ENCODE measurements at regions not wholly inside any gene's neighbourhood (a gene's known extent, or its start where the extent isn't known, plus 50 kb on each side); places are given as distances from the start of the nearest gene placed in this dataset.
A peak's percentile ranks its signal among the peaks of the same experiment; 100 is the strongest.

- H3K27me3 ChIP-seq: peaks cover 35% of the 10 kb centered on the region
- H3K27ac ChIP-seq: no peak overlapping the region
- no peaks in the 10 kb centered on the region for H3K36me3 ChIP-seq (replicated peaks in 1 of 2)
- intact Hi-C loops (cut with DNase I): no loop called here
- TF ChIP-seq CTCF (IDR thresholded peaks at IDR 0.05) (no peak), POLR2A (IDR thresholded peaks at IDR 0.05) (no peak)
- H3K9me3 ChIP-seq (replicated peaks in 1 of 3): no peaks in the 10 kb centered on the region
- H3K4me1 ChIP-seq (replicated peaks in 1 of 2): no peaks in the 10 kb centered on the region
- H3K4me3 ChIP-seq: no peak overlapping the region
- no peak for DNase-seq
- WGBS, 4 donors: 27 to 40% (median 38%) methylated on average over 8 of the region's 8 CpGs
Observed at GRCh38 chr6:27092316-27092692, 155.2 kb upstream of the PRSS16 start.

- WGBS, 4 donors: 86 to 91% (median 90%) methylated on average over 3 of the region's 3 CpGs
- no peak overlapping the region for H3K4me3 ChIP-seq
- intact Hi-C loops (cut with DNase I): no loop called here
- H3K27me3 ChIP-seq: peaks cover 29% of the 10 kb centered on the region
- H3K27ac ChIP-seq: no peak overlapping the region
- H3K4me1 ChIP-seq (replicated peaks in 1 of 2): no peaks in the 10 kb centered on the region
- no peak for DNase-seq
- no peak for TF ChIP-seq POLR2A (IDR thresholded peaks at IDR 0.05)
- TF ChIP-seq CTCF (IDR thresholded peaks at IDR 0.05): no peak
- no peaks in the 10 kb centered on the region for H3K9me3 ChIP-seq (replicated peaks in 1 of 3)
- H3K36me3 ChIP-seq (replicated peaks in 1 of 2): no peaks in the 10 kb centered on the region
Observed at GRCh38 chr6:27095914-27096313, 151.6 kb upstream of the PRSS16 start.

- peak overlapping the region in 1 of 4 donors; percentile 48 for H3K4me3 ChIP-seq
- H3K27ac ChIP-seq: no peak overlapping the region
- intact Hi-C loops (cut with DNase I): no loop called here
- DNase-seq: peak in 3 of 7 donors; percentile 9 to 27 (median 23)
- H3K36me3 ChIP-seq (replicated peaks in 1 of 2): no peaks in the 10 kb centered on the region
- TF ChIP-seq POLR2A (IDR thresholded peaks at IDR 0.05) (no peak), CTCF (IDR thresholded peaks at IDR 0.05) (no peak)
- H3K9me3 ChIP-seq (replicated peaks in 1 of 3): no peaks in the 10 kb centered on the region
- WGBS, 4 donors: 1 to 4% (median 2%) methylated on average over 34 to 45 of the region's 45 CpGs
- no peaks in the 10 kb centered on the region for H3K4me1 ChIP-seq (replicated peaks in 1 of 2)
- H3K27me3 ChIP-seq: peaks cover 29% of the 10 kb centered on the region
Observed at GRCh38 chr6:27096834-27097511, 150.5 kb upstream of the PRSS16 start.

- Histone ChIP-seq H3K36me3 (replicated peaks in 1 of 2) (no peaks in the 10 kb centered on the region), H3K27ac (no peak overlapping the region), H3K27me3 (peaks cover 14% of the 10 kb centered on the region), H3K9me3 (replicated peaks in 1 of 3) (no peaks in the 10 kb centered on the region), H3K4me1 (replicated peaks in 1 of 2) (no peaks in the 10 kb centered on the region), H3K4me3 (no peak overlapping the region)
- intact Hi-C loops (cut with DNase I): no loop called here
- no peak for DNase-seq
- 95 to 96% (median 95%) methylated on average over 19 of the region's 19 CpGs for WGBS, 4 donors
- no peak for TF ChIP-seq CTCF (IDR thresholded peaks at IDR 0.05)
Observed at GRCh38 chr6:27098956-27099355, 148.5 kb upstream of the PRSS16 start.

All from adrenal gland (tissue), 9 donors.